Sciatic nerve (tissue), 2 donors: ENCODE measurements at regions not wholly inside any gene's neighbourhood (a gene's known extent, or its start where the extent isn't known, plus 50 kb on each side); places are given as distances from the start of the nearest gene placed in this dataset.

Experiments
- ATAC-seq: fragments of 200-7000 bp; cut with Tn5 transposase; one replicate; pipeline ENCODE4 v1.9.1; 2020; ENCODE audit warnings: mild to moderate bottlenecking, moderate library complexity
- DNase-seq: peaks from one replicate; pipeline ENCODE4 v3.0.0-alpha.2; 2020; ENCODE audit warnings: low spot score
- intact Hi-C: fragments of 100-400 bp; cut with DNase I; formaldehyde crosslinking; loops from one replicate; pipeline ENCODE4 v1.14.2; 2022
- donor health status: DM: no; HTN: no; CAD: no.
- donor health status: DM: no; HTN: no; CAD: no.

- DNase-seq, result no peak
- no peak for ATAC-seq
- intact Hi-C loops, result no loop called here
Observed at GRCh38 chr10:43702213-43702935, 53.7 kb upstream of the ZNF32 start.

DNA sequence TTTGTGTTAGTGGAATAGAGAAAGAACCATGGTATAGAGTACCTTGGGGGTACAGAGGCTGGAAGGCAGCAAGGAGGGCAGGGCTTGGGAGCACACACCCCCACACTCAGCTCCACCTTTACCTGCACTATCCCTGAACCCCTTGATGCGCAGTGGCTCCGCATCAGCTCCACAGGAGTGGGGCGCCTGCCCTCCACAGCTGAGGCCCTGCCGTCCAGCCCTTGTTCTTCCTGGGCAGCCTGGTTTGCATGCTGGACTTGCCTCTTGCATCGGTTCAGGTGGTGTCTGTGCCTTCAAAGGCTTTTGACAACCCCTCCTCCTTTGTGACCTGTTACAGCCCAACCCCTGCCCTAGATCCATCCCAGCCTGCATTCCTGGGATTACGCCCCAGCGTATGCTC, 52.6 kb upstream of the ZNF32 start:
- DNase-seq, result no peak
- intact Hi-C loops, result no loop called here
- no peak for ATAC-seq

DNA sequence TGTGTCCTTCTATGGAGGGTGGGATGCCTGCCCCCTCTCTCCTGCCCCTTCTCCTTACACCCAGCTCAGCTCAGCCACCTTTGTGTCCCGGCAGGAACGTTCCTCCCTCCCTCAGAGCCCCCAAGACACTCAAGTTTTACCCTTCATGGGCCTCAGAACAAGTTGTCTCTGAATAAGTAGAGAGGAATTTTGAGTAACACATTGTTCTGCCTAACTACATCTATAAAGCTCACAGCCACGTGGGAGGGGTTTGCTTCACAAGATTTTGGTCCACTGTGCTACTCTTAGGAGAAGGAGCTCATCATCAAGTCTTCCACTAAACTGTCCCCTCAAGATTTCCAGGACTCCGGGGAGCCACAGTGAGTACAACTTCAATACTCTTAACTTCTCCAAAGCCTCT, 51.6 kb upstream of the ZNF32 start:
- intact Hi-C loops, result no loop called here
- DNase-seq (no peak), ATAC-seq (no peak)

DNA sequence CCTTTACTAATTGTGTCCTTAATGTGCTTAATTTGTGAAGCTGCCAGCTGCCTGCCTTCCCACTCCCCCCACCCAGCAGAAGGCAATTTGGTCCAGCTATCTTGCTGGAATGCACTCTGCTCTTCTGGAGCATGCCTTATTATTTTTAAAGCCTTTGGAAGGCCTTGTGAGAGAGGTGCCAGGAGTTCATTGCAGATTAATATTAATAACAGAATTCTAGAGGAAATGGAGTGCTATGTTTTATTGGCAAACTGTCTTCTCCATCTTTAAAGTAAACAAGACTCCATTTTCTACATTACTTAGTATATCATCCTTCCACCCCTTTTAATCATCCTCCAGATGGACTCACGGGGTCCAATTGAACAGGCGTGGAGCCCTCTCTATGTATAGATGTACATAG, 50.8 kb upstream of the ZNF32 start:
- DNase-seq, result no peak
- intact Hi-C loops, result no loop called here
- no peak for ATAC-seq
